ENCODE measurements at regions not wholly inside any gene's neighbourhood (a gene's known extent, or its start where the extent isn't known, plus 50 kb on each side); places are given as distances from the start of the nearest gene placed in this dataset.

DNA sequence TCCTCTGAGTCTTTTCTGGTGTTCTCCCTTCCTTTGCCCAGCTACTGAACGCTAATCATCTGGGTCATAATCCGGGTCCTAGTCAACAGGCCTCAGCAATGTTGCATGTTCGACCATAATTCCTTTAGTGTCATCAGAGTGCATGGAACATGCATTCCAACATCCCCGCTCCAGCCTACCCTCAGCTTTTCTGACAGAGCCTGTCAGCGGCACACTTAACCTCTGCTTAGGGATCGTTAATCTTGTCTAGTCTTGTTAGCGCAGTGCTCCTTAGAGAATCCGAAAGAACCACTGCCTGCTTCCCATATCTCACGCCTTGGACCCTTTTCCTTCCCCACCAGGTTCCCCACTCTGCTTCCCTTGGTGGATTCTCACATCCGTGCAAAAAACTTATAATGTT, 767.9 kb upstream of the ID2 start:
- no peak for DNase-seq

DNA sequence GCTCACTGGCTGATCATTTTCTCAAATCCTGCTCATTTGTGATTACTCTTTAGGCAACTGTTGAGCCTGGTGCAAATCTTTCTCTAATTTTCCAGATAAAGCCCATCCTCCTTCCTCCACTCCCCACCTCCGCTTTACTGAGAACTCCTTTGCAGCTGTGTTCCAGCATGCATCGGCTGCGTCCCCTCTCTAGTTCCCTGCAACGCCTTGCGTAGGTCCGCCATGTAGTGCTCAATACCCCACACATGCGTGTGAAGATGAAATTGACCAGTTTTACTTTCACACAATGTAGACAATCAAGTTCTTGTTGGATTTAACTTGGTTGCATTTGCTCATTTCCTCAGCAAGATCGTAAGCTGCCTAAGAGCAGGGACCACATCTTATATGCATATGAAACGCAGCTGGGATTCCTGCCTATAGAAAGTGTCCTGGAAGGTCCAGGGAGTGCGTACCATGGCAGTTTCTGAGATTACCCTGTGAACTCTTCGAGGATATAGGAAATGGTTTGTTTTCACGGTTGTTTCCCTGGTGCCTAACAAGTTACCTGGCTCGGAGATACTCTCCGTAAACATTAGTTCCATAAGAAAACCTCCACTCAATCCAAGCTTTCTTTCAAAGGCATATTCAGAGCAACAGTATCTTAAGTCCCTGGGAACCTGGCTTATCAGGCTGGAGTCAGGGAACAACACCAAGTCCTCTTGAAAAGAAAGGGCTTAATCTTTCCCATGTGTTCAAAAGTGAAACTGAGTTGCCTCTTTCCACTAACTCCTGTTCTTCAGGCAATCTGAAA, 766.4 kb upstream of the ID2 start:
- DNase-seq: no peak

DNA sequence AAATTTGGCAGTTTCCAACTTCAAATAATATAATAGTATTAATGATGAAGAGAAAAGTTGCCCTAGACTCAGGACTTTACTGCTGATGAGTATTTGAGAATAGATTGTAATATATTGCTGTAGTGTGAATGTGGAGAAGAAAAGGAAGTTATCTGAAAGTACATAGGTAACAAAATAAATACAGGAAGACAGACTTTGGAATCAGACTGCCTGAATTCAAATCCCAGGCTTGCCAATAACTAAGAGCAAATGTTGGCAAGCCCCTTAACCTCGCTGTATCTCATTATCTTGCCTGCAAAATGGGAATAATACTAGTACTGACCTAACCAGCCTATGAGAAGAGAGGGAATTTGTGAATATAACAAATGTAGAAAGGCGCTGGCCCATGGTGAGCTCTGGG, 765.2 kb upstream of the ID2 start:
- no peak for DNase-seq

DNA sequence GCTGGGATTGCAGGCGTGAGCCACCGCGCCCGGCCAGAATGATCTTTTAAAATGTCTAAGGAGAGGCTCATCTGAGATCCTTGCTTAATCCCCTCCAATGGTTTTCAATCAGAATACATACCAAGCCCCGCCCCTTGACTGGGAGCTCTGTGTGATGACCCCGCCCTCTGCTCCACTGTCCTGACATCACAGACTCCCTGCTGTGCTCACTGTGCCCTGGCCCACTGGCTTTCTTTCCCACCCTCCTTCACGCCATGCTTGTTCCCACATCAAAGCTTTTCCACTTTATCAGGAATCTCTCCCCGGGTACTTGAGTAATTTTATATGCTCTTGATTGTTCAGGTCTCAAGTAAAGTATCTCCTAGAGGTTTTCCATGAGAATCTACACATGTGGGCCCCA, 762.3 kb upstream of the ID2 start:
- DNase-seq: no peak

DNA sequence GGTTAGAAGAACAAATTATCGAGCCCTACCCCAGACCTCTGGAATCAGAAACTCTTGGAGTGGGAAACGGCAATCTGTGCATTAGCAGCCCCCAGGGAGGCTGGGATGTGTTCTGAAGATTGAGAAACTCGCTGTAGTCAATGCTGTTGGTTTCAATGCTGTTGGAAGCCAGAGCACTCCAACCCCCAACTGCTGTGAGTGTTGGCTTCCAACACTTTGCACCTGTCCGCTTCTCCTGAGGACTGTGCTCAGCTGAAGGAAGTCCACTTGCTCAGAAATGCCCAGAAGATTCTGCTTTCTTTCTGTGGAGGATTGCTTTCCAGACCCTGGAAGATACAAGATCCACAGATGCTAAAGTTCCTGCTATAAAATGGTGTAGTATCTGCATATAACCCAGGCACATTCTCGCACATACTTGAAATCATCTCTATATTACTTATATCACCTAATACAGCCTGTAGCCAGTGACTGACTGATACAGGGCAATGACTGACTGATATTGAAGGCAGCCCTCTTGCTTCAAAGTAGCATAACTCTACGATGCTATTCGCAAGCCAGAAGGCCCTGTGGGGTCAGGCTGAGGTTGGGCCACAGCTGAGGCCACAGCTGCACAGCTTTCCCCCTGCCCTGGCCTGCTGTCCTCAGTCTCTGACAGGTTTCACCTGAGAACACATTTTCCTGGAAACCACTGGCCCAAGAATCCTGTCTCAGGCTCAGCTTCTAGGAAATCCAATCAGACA, 757.7 kb upstream of the ID2 start:
- no peak for DNase-seq

DNA sequence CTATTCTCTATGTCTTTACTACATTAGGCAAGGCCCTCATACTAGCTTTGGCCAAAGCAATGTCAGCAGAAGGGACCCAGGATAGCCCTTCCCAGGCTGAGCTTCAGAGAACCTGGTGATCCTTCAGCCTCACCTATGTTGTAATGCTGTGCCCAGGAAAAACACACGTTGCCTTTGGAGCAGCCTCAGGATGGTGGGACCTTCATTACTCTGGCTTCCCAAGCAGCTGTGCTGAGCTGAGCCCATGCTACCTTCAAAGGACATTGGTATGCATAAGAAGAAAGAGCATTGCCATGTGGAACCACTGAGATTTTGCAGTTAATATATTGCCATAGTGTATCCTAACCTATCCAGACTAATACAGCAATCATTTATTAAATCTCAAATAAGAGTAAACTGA, 756.4 kb upstream of the ID2 start:
- DNase-seq: no peak

DNA sequence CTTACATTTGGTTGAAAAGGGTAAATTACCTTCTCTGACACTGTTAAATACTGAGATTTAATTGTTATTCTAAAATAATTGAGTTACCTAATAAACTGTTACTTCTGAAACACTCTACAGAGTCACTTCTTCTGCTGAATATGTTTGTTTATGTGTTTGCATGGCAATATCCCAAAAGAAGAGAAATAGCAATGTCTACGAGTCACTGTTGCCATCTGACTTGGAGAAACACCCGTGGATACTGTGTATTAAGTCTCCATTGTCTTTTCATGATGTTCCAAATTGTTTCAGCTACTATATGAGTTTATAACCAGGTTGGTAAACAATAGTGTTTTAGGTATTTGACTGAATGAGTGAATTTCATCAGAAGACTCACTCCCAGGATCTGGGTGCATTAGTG, 754.2 kb upstream of the ID2 start:
- no peak for DNase-seq

DNA sequence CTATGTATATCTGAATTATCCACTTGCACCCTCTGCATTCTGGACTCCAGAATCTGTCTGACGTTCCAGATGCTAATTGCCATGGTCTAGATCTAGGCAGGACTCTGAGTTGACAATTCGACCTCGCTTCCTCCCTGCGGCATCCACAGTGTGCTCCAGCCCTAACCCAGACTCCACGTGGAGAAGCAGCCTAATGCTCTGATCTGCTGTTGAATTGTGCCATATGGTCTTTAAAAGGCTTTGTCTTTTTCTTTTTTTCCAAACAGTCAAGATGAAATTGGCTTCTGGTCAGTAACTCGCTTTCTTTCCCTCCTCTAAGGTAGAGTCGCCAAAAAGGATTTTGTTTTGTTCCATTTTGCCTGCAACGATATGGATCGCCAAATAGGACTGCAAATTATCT, 752.6 kb upstream of the ID2 start:
- DNase-seq: no peak

DNA sequence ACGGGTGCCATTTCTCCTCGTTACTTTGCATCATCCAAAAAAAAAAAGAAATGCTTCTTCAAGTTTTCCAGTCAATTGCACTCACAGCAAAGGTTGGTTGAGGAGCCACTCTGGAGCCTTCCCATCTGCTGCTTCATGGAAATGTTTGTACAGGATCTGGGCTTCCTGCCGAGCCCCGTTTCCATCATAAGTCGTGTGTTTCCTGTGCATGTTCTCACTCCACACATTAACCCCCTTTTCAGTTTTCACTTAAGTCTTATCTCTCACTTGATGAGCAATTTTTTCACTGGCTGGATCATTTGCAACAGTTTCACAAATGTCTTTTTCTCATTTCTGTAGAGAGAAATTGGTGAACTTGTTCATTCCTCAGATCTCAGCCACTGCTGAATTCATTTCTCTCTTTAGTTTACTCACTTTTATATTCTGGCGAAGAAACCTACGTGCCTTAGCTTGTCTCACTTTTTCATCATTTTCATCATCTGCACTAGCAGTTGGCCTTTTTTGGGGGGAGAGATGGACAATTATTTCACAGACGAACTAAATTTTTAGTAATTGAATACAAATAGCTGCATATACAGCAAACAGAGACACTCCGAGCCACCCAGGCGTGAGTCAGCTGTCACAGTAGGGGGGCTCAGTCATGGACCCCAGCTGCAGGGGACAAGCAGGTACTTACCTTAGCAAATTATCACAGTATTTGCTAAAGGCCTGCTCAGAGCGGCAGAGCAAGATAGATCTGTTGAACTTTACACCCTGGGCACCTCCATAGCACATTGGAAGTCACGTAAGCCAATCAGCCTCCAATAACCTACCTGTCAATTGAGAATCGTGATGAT, 750.8 kb upstream of the ID2 start:
- DNase-seq: no peak

DNA sequence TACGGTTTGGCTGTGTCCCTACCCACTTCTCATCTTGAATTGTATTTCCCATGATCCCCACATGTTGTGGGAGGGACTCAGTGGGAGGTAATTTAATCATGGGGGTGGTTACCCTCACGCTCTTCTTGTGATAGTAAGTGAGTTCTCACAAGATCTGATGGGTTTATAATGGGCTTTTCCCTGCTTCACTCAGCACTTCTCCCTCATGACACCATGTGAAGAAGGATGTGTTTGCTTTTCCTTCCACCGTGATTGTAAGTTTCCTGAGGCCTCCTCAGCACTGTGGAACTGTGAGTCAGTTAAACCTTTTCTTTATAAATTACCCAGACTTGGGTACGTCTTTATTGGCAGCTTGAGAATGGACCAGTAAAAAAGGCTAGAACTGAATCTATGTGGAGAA, 750.0 kb upstream of the ID2 start:
- no peak for DNase-seq

DNA sequence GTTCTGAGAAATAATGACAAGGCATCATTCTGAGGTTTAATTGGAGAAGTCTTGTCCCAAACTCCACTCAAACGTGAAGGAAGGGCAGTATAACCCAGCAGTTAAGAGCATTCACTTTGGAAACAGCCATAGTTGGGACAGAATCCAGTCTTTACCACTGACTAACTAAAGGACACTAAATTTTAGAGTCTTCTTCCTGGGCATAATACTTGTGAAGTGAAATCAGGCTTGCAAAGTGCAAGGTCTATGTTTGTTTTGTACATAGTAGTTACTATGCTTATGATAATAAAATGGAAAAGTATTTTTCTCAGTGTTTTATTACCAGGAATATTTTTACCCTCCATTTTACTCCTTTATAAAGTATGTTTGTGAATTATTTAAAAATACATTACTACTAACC, 748.2 kb upstream of the ID2 start:
- no peak for DNase-seq

DNA sequence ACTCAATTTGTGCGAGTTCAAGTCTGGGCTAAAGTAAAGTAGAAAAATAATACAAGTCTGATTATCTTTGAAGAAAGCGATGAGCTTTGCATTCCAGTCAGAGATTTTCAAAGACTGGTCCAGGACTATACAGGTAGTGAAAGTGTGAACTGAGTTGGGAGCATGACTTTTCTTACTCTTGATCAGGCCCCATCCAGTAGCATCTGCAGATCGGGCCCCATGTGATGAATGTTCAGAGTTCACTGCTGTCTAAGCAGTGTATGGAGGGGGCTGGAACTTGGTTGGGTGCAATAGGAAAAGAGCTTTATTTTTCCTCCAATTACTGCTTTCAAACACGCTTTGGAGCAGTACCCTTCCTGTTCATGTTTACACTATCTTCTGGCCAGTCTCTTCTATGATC, 747.4 kb upstream of the ID2 start:
- DNase-seq: no peak

DNA sequence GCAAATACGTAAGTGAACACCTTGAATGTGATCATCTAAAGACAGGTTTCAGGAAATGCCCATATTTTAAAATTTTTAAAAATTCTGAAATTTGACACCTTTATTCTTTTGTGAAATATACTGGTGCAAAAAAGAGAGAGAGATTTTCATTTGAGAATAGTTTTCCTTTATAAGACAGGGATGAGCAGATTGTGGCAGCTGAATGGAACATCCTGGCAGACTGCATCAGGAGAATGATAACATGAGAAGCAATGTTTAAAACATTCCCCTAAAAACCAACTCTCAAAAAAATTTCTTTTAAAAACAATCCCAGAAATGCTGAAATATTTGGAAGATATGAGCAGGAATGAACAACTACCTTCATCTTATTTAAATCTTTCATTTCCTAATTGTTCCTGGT, 744.8 kb upstream of the ID2 start:
- DNase-seq: no peak

DNA sequence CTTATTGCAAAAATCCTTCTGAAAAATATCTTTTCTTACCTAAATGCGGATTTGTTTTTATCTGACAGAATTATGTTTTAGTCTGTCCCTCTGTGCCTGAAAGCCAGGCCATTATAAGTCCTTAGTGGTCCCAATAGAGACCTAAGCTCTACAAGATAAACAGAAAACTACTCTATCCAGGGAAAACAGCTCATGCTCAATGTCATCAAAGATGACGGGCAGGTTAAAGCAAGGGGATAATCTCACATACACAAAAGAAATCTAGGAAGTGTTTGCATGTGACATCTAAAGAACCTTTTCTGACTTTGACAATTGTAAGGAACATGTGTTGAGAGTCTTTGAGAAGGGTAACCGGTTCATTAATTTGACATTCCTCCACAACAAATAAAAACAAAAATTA, 741.1 kb upstream of the ID2 start:
- no peak for DNase-seq

DNA sequence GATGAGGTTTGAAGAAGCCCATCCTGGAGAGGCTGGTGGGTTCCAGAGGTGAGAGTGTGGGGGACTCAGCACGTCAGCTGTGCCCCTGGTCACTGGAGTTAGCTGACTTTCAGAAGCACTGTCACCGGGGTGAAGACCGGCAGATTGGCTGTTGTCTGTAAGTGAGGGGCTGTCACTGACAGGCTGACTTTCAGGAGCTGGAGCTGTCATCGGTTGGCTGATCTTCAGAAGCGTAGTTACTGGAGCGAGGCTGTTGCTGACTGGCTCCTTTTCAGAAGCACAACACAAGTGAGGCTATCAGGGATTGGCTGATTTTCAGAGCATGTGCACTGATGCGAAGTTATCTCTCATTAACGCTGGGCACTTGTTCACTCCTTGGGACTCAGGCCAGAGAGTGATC, 738.4 kb upstream of the ID2 start:
- no peak for DNase-seq

DNA sequence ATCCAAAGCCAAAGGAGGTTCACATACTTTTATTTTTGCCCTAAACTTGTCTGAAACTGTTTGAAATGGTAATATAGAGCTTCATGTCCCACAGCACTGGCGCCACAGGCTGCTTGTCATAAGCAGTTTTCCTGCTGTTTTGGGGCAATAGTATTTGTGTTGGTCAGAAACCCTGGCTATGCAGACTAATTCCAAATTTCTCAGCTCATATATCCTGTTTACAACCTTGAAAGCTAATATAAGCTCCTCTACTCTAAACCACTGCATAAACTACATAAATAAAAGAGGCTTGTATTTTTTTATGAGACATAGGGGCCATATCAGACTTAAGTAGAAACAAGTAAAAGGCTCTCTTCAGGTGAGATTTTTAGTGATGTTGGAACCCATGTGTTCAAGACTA, 736.8 kb upstream of the ID2 start:
- no peak for DNase-seq

DNA sequence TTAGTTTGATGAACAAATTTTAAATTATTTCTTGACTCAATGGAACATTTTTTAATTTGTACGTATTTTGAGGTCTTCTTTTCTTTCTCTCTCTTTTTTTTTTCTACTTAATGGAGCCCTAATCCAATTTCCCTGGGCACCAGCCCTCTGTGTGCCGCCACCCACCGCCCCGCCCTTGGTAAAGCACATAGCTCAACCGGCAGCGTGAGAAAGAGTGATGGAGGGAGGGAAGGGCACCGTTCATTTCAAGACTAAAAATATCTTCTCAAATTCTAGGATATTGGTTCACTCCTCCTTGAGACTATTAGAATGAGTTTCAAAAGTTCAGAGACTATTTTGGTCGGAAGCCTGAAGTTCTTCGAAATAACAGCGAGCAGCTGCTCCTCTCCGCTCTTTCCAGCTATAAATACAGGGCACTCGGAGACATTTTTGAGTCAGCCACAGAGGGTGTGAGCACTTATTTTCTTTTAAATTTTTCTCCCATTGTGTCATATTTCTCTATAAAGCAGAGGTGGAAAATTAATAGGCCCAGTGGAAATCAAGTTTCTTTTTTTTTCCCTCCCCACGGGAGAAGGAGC, 731.7 kb upstream of the ID2 start:
- DNase-seq: no peak

DNA sequence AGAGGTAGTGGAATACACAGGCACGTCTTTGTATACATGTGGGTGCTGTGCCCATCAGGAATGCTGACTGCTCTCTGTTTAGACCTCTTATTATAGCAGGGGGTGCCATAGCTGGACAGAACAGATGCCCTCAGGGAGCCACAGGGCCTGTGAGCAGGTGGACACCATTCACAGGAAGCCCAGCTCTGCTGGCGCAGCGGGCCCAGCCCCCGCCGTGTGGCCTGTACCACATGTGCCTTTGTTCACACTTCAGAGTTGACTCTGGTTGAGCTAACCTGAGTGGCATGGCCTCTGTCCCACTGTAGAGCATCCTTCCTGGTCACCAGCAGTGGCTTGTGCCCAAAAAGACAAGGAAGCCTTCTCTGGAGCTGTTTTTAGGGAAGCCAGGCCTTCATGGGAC, 730.9 kb upstream of the ID2 start:
- DNase-seq: no peak

DNA sequence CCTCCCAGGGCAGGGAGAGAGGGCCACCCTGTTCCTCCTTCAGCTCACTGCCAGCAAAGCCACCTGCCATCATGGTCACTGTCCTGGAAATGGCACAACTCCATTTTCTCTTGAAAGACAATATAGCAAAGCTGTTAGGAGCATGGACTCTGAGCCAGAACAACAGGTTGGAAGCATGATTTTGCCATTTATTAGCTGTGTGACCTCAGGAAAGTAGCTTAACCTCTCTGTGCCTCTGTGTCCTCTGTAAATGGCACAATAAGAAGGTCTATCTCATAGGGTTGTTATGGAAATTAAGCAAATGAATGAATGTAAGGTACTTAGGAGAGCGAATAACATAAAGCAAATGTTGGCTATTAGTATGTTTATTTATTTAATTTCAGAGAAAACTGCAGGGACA, 730.4 kb upstream of the ID2 start:
- no peak for DNase-seq

DNA sequence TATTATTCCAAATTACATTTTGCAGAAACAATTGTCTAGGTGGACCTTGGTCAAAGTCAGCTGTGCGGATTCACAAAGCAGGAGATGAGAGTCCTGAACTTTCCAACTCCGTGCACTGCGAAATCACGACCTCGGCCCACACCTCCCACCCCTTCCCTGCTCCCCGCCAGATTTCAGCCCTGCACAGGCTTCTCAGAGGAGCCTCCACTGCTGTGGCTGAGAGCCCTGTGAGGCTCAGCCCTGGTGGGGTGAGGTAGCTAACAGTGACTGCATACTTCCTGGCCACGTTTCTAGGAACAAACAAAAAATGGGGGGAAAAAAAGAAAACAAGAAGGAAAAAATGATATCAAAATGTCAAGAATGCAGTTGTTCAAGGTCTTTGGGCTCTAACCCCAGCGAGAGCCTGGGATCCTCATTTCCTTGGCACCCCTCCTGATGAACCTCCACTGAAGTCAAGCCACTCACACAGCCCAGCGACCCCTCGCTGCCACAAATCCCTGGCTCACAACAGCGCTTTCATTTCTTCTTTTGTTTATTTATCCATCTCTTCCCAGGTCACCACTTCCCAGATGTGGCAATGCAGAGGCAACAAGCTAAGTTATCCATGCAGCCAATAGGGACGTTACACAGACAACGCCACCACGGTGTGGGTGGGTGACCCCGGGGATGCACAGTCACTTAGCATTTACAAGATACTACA, 729.7 kb upstream of the ID2 start:
- DNase-seq: no peak

DNA sequence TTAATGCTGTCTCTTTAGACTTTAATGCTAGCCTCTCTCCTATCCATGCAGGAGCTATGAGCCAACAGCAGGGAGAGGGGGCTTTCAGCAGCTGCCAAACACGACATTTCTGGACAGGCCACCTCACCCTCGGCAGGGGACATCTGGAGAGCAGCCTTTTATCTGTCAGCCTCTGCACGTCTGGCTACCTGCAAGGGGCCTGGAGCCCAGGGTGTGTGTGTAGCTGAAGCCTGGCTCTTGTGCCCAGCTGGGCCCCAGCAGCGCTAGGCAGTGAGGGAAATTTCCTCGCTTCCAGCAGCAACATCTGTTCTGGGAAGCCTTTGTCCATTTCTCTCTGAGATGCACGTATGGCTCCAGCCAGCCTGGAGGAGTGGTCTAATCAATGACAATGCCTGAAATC, 728.7 kb upstream of the ID2 start:
- no peak for DNase-seq

DNA sequence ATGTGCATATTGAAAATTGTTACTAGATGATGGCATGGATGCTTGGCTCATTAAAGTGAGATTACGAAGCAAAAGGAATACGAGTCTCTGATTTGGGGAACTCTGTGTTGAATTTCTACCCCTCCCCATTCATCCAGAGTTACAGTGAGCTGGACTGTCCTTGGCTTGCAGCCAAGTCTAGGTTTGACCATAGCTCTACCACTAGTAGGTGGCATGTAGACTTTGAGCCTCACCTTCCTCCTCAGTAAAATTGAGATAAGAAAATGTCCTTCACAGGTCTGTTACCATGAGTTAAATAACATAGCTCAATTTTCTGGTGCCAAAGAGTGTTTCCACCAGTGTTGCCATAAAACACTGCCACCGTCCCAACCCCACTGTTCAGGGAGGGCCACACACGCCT, 727.6 kb upstream of the ID2 start:
- DNase-seq: no peak

DNA sequence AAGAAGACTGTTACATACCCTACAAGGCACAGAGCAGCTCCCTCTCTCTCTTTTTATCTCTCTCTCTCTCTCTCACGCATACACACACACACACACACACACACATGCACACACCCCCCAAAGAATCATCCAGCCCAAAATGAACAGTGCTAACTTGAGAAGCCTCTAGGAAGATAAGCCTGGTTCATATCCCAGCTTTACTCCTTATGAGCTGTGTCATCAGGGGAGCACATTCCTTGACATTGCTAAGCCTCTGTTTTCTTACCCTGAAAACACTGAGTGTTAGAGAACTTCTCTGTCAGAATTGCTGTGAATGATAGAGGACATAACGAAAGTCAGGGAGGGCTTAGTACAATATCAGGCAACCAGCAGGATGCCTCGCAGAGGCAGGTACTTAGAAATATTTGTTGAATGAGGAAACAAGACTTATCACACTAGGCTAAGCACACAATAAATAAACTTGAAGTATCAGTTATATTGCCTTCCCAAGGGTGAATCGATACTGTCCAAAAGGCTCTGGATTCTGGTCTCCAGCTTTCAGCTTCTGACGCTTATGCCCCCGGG, 725.6 kb upstream of the ID2 start:
- no peak for DNase-seq

Data from CD4-positive, alpha-beta T cell treated with Interleukin-10 for 1 hour (primary cell).